Stimulated activated CD8-positive, alpha-beta memory T cell treated with anti-CD3 and anti-CD28 coated beads, Interleukin-15, amount 100 ng/mL, for 48 hours (primary cell): ENCODE measurements at regions not wholly inside any gene's neighbourhood (a gene's known extent, or its start where the extent isn't known, plus 50 kb on each side); places are given as distances from the start of the nearest gene placed in this dataset.
"Not testable (repeated sequence)": the region's sequence is repeated elsewhere in the genome, so short reads cannot be mapped to it uniquely, and the experiment has no call there.

Source experiments
- DNase-seq, 2 donors: peaks; one replicate each; pipeline ENCODE4 v3.0.0-alpha.2; 2020; ENCODE audit warnings: low read depth in 2 of 2

DNA sequence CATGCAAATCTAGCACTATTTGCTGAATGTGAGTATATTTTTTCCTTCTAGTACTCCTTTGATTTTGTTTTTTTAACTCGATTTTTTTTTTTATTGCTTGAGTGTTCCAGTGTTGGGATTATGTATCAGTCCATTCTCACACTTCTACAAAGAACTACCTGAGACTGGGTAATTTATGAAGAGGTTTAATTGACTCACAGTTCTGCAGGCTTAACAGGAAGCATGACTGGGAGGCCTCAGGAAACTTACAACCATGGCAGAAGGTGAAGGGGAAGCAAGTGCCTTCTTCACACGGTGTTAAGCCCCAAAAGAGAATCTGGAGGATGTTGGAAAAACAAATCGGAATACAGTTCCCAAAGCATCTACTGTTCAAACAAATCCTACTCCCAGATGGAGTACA is 69.1 kb downstream of the ZNF518B start:
- not testable (repeated sequence) for DNase-seq

DNA sequence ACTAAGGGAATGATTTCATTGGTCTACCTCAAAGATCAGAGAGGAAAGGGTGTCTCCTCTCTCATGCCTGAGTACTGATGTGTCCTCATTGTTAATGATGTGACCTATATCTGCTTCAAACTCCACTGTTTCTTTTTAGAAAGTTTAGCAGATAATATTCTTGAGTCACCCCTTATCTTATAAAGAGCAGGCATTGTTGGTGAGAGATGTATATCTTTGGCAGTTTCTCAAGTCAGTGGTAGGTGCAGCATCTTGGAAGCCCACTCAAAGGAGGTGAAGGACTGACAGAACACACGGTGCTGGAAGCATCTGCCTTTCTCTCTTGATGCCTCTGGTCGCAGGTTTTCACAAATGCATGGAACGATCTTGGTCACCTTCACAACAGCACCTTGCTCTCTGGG is 71.2 kb downstream of the ZNF518B start:
- DNase-seq, result no peak

DNA sequence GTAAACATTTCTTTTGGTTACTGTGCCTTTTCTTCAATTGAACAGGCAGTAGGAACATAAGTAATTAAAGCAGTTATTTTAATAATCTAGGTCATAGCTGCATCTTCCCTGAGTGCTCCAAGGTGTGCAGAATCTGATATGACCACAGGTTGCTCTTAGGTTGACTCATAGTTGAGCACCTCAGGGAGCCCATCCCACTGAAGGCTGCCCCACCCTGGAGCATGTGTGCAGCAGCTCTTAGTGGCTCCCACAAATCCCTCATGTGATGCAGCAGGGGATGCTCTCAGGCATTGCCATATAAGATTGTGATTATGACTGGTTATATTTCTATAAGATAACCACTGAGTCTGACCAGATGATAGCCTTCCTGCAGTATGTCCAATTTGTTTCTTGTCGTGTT is 72.3 kb downstream of the ZNF518B start:
- no peak for DNase-seq

DNA sequence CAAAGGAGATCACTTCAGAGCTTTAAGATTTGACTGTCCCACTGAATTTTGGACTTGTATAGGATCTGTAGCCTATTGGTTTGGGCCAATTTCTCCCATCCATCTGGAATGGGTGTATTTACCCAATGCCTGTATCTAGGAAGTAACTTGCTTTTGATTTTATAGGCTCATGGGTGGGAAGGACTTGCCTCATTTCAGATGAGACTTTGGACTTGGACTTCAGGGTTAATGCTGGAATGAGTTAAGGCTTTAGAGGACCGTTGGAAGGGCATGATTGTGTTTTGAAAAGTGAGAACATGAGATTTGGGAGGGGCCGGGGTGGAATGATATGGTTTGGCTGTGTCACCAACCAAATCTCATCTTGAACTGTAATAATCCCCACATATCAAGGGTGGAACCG is 73.8 kb downstream of the ZNF518B start:
- DNase-seq, result no peak

GRCh38 chr4:10382171-10382570 is 75.1 kb downstream of the ZNF518B start:
- not testable (repeated sequence) for DNase-seq

DNA sequence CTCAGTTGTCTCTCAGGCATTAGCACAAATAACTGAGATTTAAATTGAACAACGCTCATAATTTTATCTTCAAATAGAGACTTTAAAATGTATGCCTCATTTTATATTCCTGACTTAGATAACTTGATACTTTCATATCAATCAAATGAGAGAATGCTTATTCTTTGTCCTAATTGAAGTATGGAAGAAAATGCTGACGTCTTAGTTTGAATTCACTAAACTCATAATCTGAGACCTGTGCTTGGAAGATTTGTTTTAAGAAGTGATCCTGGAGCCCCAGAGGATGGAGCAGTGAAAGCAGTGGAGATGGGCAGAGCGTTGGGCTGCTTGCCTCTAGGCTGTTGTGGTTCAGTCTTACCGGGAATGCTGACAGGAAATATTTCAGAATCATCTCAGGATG is 76.1 kb downstream of the ZNF518B start:
- no peak for DNase-seq

GRCh38 chr4:10380735-10381134 is 76.5 kb downstream of the ZNF518B start:
- DNase-seq, result no peak

DNA sequence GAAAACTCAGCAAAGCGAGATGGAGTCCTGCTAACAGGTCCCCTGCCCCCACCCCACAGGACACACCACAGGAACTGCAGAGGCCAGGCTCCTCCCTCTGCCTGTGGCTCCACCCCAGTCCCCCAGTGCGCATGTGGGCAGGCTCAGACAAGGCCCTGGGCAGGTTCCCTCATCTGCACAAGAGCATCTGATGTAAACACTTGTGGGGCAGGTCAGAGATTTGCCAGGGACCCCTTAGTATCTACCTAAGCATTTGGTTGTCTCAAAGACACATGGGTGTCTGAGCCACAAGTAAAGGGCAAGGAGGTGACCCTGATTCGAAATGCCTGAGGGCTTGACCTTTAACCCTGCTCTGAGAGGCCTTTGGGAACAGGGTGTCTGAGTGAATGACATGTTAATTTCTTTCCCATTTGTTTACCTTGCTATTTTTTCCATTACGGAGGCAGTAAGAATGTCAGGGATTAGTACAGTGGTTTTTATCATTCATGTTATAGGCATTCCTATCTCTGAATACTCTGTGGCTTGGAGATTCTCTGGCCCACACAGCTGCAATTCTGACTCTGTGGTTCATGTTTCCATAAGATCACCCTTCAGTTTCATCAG is 85.3 kb downstream of the ZNF518B start:
- no peak for DNase-seq

DNA sequence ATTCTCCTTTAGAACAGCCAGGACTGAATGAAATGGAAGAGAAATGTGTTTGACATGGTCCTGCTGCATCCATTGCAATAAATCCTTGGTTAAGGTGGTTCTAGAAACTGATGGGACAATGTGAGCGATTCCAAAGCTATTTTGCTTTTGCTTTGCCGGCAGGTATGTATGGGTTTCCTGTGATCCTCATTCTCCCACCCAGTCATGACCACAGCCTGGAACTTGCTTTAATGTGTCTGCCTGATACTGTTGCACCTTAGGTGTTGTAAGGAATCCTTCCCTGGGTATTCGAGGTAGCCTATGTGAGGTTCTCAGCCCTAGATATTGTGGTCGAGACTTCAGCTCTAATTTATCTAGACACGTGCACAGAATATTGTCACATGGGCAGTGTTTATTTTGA is 86.1 kb downstream of the ZNF518B start:
- DNase-seq, result no peak

DNA sequence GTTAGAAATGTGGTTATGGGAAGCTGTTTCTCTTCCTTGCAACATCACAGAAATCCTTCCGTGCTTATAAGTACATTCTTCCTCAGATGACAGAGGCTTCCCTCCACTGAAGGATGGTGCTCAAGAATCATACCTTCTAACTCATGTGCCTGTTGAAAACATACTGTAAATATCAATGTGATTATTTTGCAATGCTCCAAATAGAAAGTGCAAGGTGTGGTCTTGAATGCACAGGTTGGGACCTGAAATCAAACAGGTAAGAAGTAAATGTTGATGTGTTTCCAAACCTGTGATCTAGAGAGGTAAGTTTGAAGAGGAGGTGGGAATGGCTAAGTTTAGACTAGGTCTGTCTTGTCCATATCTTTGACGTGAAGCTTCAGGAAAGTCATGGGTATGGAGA is 87.7 kb downstream of the ZNF518B start:
- DNase-seq, result no peak

- no peak for DNase-seq
These were observed 90.6 kb downstream of the ZNF518B start for GRCh38 chr4:10366628-10367027.

DNA sequence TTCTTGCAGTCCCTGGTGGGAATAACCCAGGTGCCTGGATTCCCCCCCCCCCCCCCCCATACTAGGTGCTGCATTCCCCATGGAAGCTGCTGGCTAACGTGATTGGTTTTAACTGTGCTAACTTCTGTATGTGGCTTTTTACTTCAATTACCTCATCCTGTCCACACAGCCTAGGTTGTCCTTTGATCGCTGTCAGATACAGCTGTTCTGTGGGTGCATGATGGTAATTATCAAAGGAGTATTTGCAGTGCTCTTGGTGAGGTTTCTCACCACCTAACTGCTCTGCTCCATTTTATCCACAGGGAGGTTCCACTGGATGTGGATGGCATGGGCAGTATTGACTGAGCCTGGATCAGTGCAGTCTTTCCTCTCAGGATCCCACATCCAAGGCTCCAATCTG is 93.0 kb downstream of the ZNF518B start:
- no peak for DNase-seq

- no peak for DNase-seq
These were observed 102.5 kb downstream of the ZNF518B start for GRCh38 chr4:10354746-10355145.

DNA sequence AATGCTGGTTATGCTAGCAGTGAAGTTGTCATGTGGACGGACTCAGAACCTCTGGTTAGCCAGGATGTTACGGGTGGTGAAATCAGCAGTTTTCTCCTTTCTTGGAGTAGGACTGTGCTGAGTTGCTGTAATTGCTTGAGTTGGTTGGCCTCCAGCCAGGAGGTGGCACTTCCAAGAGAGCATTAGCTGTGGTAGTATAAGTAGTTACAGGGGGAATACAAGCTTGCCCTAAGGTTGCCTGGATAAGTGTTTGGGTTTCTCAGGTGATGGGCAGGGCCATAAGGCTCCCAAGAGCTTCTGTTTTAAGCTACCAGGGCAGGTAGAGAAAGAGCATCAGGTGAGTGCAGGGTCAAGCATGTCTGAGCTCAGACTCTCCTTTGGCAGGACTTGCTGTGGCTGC is 103.0 kb downstream of the ZNF518B start:
- DNase-seq, result no peak

- DNase-seq, result no peak
These were observed 104.1 kb downstream of the ZNF518B start for GRCh38 chr4:10353110-10353509.

- DNase-seq, result no peak
These were observed 109.0 kb downstream of the ZNF518B start for GRCh38 chr4:10348241-10348640.

DNA sequence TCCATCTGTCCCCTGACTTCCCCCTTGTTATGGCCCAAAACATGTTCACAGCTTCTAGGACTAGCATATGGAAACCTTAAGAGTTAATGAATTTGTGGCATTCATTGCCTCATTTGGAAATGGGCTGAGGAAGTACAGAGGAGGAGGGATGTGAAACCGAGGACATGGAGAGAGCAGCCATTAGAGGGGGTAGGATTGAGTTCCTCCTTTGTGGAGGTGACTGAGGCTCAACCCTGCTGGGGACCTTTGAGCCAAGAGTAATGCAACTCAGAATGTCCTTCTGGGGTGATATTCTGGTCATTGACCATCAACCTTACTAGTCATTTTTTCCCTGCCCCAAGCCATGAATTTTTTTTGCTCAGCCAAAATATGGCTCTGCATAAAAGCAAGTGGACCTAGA is 109.4 kb downstream of the ZNF518B start:
- no peak for DNase-seq

DNA sequence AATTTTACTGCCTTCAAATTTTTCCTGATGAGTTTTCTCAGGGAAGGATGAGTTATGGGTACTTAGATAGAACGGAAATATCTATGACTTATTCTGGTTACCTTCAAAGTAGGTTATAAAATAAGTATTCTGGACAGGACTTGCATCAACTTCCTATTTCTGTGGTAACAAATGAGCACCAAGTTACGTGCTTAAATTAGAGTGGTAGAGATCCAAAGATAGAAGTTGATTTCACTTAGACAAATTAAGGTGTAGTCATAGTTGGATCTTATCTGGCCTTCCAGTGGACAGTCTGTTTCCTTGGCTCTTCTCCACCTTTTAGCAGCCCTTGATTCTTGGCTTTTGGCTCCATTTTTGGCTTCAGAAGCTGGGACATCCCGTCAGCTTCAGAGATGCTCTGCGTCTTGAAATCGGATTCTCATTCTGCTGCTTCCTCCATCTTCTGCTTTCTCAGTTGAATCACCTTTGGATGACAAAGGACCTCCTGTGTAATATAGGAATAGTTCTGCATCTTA is 109.9 kb downstream of the ZNF518B start:
- no peak for DNase-seq

GRCh38 chr4:10346023-10346422 is 111.2 kb downstream of the ZNF518B start:
- DNase-seq, result no peak

DNA sequence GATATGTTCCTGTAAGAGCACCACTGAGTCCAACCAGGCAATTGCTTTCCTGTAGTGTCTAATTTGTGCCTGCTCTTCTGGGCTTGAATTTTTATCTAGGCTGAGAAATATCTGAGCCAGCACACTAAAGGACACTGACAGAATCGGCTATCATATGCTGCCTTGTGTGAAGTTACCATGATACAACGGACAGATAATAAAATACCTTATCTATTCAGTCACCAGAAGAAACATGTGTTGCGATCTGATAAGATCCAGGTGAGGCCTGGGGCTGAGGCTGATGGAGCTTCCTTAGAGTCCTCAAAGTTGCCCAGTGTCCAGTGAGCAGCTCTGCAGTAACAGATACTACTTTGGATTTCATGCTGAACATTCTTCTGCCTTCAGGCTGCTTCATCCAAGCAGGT is 111.8 kb downstream of the ZNF518B start:
- no peak for DNase-seq

- DNase-seq, result no peak
These were observed 112.4 kb downstream of the ZNF518B start for GRCh38 chr4:10344824-10345223.

- DNase-seq, result no peak
These were observed 113.6 kb downstream of the ZNF518B start for GRCh38 chr4:10343656-10344055.

DNA sequence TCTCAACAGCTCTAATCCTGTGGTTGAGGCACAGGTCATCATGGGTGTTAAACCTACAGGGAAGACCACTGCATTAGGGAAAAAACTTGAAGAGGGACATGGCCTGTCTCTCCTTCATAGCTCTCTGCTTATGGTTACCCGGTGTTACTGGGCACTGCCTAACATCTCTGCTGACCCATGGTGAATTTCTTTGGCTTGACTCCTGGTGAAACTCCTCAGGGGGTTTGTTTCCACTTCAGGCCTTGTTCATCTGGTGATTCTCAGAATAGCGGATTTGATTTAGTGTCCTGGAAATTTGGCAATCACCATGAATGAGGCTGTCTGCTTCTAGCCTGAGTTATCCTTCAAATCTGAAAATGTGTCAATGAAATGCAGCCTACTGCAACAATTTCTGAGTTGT is 114.4 kb downstream of the ZNF518B start:
- no peak for DNase-seq

- no peak for DNase-seq
These were observed 120.8 kb downstream of the ZNF518B start for GRCh38 chr4:10336471-10336870.
